ENCODE measurements at regions not wholly inside any gene's neighbourhood (a gene's known extent, or its start where the extent isn't known, plus 50 kb on each side); places are given as distances from the start of the nearest gene placed in this dataset.

DNA sequence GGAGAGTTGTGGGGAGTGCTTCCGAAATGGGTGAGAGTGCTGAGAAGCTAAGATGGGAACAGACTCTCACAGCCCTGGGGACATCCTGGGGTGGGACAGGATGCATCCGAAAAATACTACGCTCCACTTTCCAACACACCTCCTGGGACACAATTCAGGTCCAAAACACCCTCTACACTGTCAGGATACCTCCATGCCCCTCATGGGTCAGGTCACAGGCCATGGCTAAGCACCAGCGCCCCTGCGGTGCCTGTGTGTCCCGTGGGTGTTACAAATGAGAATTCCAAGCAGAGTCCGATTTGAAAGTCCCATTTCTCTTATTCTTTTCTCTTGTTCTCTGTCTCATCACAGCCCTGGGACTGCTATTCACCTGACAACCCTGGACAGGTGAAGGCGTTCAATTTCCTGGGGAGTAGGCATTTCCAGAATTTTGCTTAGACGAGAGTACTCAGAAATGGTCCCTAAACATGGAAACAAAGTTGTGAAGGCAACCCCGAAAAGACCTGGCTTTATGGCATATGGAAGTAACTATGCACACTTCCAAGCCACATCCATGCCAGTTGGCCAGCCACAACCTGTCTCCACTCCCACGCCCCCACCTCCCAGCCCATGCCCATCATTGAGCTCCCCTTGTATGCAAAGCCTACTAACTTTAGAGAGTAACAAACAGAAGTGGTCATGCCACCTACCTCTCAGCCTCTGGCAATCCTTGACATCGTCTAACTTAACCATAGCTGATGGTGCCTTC is 87.9 kb upstream of the ZNF507 start:
- no peak for DNase-seq

DNA sequence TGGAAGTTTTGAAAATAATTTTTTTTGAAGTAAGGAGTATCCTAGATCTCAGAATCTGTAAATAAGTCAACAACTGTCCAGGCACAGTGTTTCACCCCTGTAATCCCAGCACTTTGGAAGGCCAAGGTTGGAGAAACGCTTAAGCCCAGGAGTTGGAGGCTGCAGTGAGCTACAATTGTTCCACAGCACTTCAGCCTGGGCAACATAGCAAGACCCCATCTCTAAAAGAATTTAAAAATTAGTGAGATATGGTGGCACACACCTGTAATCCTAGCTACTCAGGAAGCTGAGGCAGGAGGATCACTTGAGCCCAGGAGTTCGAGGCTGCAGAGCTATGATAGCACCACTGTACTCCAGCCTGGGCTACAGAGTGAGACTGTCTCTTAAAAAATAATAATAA is 87.2 kb upstream of the ZNF507 start:
- no peak for DNase-seq

GRCh38 chr19:32264568-32264967 is 80.8 kb upstream of the ZNF507 start:
- no peak for DNase-seq

- DNase-seq: no peak
Observed at GRCh38 chr19:32265995-32266394, 79.4 kb upstream of the ZNF507 start.

GRCh38 chr19:32266460-32266859 is 79.0 kb upstream of the ZNF507 start:
- no peak for DNase-seq

GRCh38 chr19:32268381-32268780 is 77.0 kb upstream of the ZNF507 start:
- DNase-seq: no peak

DNA sequence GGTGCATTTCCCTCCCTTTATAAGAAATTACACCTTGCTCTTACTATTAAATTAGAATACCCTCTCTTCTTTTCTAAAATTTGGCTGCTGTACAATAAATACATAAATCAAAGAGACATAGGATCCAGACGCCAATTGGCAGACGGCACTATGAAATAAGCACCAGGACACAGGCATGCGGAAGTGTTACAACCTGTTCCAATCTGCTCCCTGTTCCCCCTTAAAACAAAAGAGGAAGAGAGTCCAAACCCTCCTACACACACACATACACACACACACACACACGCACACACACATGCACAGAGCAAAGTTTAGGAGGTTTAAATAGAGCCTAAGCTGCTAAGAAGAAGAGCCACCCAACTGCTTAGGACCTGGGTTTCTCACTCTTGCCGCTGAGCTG is 75.6 kb upstream of the ZNF507 start:
- DNase-seq: no peak

GRCh38 chr19:32273483-32273882 is 71.9 kb upstream of the ZNF507 start:
- DNase-seq: no peak

- no peak for DNase-seq
Observed at GRCh38 chr19:32287086-32287485, 58.3 kb upstream of the ZNF507 start.

DNA sequence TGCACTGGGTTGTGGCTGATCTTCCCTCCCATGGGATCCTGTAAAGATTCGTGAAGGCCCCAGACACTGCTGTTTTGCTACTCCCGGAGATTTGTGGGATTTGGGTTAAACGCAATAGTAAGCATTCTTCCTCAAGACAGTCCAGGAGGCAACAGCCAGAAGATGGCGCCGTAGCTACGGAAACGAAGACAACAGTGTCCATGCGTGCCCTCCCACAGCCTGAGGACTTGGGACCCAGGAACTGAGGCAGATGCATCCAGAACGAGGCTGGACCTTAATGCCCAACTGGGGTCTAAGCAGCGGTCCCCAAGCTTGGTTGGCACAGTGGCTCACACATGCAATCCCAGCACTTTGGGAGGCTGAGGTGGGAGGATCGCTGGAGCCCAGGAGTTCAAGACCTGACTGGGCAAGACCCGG is 57.6 kb upstream of the ZNF507 start:
- no peak for DNase-seq

DNA sequence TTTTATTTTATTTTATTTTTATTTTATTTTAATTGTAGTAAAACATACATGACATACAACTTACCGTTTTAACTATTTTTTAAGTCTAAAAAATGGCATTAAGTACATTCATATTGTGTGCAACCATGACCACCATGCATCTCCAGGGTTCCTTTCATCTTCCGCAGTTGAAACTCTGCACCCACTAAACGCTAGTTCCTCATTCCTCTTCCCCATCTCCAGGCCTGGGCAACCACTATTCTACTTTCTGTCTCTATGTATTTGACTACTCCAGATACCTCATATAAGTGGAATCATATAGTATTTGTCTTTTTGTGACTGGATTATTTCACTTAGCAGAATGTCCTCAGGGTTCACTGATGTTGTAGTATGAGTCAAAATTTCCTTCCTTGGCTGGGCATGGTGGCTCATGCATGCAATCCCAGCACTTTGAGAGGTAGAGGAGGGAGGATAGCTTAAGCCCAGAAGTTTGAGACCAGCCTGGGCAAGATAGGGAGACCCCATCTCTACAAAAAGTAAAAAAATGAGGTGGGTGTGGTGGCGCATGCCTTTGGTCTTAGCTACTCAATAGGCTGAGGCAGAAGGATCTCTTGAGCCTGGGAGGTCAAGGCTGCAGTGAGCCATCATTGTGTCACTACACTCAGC is 55.7 kb upstream of the ZNF507 start:
- DNase-seq: no peak

DNA sequence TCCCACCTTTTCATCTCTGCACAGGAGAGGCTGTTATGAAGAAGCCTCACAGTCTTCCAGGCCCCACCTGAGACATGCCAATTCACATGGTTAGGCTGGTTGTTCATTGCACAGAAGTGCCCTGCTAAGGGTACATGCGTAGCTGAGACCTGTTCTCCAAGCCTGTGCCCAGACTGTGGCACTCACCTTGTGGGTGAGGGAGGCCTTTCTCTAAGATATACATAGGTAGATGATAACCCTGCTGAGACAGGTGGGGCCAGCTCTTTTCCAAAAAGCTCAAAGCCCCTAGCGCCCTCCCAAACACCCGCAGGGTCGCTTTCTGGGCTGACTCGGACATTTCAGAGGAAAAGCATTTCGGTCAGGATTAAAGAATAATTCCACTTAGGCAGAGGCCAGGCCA is 53.5 kb upstream of the ZNF507 start:
- DNase-seq: no peak

DNA sequence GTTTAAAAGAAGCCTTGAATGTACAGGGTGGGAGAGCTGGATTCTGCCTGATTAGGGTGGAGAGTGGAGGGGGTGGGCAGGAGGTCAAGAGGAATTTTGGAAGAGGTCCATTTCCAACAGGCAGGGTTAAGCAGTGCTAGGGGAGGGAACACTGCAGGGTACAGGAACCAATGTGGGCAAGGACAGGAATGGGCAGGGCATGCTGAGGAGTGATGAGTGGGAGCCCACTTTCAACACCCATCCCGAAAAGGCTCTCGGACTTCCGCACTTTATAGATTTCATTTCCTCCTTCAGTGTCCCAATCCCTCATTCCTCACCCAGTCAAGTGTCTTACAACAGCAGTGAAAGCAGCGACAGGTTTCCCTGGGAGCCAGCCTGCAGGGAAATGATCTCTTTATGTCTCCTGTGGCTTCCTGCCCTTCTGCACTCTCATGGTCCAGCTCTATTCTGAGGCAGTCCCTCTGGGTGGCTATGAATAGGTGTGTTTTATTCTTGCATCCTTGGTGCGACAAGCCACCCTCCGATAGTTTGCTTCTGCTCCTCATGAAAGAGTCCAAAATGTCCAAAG is 50.5 kb upstream of the ZNF507 start:
- no peak for DNase-seq
